ENCODE measurements at regions not wholly inside any gene's neighbourhood (a gene's known extent, or its start where the extent isn't known, plus 50 kb on each side); places are given as distances from the start of the nearest gene placed in this dataset.

DNA sequence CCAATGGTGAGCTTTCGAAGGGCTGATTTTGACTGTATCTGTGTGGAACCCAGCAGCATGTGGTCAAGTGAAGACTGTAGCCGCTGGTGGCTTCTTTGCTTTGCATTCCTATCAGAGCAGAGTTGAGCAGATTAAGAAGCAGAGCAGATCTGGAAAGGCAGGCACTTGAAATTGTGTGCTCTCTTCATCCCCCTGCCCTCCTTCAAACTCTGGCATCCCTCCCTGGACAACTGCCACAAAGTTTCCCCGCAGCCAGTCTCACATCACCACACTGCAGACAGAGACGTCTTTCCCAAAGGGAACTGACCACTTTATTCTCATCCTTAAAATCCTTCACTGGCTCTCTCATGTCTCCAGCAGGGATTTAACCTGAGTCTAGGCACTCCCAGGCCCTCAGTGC is 237.1 kb upstream of the DYNLRB2 start:
- no peak for DNase-seq (ENCODE audit: low read depth, low spot score)

DNA sequence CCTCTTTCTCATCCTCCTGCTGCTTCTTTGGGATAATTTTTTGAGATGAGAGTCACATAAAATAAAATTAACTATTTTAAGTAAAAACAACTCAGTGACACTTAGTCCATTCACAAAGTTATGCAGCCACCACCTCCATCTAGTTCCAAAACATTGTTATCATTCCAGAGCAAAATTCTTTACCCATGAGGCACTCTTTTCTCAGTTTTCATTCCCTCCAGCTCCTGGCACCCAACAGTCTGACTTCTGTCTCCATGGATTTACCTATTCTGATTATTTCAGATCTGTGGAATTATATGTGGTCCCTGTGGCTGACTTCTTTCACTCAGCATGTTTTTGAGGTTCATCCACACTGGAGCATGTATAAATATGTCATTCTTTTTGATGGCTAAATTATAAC is 239.9 kb upstream of the DYNLRB2 start:
- no peak for DNase-seq (ENCODE audit: low read depth, low spot score)

DNA sequence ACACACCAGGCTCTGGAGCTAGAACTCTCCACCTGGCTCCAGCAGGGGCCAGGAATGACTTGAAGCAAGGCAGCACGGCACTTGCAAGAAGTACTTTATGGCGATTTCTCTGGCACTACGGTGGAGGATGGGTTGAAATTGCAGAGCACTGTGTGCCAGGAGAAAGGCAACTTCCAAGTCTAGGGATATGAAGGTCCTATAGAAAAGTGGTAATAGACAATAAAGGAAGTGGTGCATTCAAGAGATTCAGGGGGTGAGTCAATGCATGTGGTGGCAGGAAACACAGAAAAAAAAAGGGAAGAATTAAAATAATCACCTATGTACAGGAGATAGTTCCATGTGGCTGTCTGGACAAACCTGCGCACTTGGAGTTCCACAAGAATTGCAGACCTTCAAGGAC is 240.3 kb upstream of the DYNLRB2 start:
- no peak for DNase-seq (ENCODE audit: low read depth, low spot score)

DNA sequence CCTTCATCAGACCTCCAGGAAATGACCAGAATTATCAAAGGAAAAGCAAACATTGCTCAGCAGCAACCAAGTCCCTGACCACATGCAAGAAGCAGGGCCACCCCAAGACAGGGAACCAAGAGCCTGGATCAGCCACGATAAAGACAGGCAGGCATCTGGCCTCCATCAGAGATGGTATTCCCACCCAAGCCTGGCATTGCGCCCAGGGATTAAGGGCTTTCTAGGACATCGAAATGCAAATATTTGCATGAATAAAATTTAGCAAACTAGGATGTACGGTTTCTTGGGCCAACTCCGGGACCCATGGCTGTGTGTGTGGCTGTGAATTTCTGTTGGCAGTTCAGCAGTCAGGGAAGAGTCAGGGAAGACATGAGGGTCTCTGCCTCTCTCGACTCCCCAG is 241.4 kb upstream of the DYNLRB2 start:
- DNase-seq (ENCODE audit: low read depth, low spot score), result no peak

DNA sequence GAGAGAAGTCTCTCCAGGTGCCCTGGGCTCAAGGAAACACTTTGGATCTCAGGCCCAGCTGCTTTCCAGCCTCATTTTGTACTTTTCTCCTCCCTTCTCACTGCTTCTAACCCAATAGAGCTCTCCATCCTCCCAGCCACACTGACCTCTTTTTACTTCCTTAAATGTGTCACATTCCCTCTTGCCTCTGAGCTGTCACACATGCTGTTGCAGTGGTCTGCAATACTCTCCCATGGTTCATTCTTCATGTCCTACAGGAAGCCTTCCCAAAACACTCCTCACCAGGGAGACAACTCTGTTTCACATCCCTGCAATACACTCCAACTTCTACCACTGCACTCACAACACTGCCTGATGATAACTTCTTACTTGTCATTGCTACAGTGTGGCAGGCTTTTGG is 242.1 kb upstream of the DYNLRB2 start:
- no peak for DNase-seq (ENCODE audit: low read depth, low spot score)

DNA sequence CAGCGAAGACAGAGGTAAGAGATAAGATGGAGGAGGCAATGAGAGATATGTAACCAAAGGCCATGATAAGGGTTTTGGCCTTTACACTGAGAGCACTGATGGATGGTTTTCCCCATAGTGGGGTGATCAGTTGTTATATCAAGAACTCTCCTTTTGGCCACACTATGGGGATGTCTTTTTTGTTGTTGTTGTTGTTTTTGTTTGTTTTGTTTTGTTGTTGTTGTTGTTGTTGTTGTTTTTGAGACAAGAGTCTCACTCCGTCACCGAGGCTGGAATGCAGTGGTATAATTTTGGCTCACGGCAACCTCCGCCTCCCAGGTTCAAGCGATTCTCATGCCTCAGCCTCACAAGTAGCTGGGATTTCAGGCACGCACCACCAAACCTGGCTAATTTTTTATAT is 244.8 kb upstream of the DYNLRB2 start:
- DNase-seq (ENCODE audit: low read depth, low spot score), result no peak

DNA sequence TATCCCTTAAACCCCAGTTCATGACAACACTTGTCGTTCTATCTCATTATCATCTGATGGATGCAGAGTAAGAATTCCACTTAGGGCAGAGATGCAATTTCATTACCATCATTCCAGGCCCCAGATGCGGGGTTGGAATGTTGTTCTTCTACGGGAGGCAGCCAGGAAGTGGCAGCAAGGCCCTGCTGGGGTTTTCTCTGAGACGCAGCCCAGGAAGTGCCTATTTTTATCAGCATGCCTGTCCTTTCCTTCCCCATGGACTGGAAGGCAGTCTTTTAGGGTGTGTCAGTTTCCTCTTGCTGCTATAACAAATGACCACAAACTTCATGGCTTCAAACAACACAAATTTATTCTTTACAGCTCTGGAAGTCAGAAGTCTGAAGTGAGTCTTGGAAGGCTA is 246.6 kb upstream of the DYNLRB2 start:
- DNase-seq (ENCODE audit: low read depth, low spot score), result no peak

DNA sequence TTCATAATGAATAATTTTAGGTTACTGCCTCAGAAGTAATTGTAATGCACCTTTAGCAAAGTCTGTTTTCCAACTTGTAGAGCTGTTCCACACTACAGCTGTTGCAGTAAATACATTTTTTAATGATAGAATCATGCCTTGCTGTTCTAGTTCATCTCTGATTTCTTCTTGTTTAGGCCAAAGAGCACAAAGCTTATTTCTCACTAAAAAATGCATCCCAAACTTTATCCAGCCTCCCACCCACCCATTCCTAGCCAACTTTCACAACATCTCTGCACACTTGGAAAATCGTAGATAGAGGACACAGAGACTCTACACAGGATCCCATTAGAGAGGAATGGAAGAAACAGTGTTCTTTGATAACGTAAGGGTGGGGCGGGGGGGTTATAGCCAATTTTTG is 252.2 kb upstream of the DYNLRB2 start:
- no peak for DNase-seq (ENCODE audit: low read depth, low spot score)

DNA sequence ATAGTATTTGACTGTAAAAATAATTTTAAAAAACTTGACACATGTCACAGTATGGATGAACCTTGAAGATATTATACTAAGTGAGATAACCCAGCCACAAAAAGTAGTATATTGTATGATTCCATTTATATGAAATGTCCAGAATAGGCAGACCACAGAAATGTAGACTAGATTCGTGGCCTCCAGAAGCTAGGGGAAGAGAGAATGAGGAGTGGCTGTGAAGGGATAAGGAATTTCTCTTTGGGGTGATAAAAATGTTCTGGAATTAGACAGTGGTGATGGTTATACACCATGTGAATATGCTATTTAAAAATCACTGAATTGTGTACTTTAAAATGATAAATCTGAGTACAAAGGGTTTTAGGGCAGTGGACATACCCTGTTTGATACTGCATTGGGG is 253.1 kb upstream of the DYNLRB2 start:
- DNase-seq (ENCODE audit: low read depth, low spot score), result no peak

DNA sequence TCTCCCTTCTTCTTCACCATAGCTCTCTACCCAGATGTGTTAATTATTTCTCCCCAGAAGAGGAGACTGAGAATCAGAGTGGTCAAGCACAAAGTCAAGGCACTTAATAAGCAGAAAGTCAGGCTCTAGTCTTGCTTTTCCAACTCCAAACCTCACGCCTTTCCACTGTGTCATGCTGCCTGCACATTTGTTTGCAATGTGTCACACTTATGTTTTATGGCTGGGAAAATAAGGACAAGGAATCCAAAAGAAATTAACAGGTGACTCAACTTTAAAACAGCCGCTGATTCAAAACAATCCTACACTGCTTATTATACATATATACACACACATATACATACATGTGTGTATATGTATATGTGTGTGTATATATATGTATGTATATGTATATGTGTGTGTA is 255.7 kb upstream of the DYNLRB2 start:
- no peak for DNase-seq (ENCODE audit: low read depth, low spot score)

DNA sequence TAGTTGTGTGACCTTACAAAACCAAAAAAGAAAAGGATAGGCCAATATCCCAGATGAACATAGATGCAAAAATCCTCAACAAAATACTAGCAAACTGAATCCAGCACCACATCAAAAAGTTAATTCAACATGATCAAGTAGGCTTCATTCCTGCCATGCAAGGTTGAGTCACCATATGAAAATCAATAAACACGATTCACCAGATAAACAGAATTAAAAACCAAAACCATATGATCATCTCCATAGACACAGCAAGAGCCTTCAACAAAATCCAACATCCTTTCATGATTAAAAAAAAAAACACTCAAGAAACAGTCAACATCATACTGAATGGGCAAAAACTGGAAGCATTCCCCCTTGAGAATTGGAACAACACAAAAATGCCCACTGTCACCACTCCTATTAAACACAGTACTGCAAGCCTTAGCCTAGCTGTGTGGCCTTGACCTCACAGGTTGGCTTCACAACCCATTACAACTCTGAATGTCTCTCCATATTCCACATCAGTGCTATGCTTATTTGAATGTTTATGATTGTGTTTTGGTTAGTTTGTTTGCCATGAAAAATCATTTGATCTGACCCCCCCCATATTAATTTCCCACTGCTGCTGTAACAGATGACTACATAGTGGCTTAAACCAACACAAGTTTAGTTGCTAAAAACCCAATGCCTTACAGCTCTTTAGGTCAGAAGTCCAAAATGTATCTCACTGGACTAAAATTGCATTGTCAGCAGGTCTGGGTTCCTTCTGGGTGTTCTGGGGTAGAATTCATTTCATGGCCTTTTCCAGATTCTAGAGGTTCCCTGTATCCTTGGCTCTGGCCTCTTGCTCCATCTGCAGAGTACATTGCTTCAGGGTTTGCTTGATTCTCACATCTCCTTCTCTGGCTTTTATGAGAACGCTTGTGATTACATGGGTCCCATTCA is 257.1 kb upstream of the DYNLRB2 start:
- DNase-seq (ENCODE audit: low read depth, low spot score), result no peak

DNA sequence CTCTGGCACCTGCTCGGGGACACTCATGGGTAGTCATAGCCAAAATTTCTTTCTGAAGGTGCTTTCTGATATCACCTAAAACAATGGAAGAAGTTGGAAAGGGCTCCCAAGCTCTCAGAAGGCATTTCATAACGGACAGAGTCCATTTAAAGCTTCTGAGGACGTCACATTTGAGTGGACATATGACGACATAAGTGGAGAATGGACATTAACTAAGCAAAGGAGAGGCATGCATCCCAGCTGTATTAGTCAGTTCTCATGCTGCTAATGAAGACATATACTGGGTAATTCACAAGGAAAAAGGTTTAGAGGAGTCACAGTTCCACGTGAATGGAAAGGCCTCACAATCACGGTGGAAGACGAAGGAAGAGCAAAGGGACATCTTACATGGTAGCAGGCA is 260.2 kb upstream of the DYNLRB2 start:
- no peak for DNase-seq (ENCODE audit: low read depth, low spot score)

DNA sequence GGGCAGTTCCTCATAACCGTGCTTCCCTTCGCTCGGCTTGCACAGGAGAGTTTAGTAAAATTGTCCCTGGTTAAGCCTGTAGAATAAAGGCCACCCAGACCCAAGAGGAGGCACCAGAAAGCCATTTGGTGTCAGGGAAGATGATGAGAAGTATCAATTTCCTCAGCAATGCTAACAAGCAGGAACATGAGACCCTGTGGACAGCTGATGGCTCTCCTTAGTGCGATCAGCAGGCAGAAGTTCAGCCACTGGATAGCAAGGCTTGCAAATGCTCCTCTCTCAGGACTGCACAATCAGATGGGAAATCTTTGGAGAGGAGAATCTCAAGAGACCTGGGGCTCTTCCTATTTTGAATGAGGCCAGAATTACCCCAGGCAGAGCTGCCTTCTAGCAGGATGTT is 261.1 kb upstream of the DYNLRB2 start:
- DNase-seq (ENCODE audit: low read depth, low spot score), result no peak

DNA sequence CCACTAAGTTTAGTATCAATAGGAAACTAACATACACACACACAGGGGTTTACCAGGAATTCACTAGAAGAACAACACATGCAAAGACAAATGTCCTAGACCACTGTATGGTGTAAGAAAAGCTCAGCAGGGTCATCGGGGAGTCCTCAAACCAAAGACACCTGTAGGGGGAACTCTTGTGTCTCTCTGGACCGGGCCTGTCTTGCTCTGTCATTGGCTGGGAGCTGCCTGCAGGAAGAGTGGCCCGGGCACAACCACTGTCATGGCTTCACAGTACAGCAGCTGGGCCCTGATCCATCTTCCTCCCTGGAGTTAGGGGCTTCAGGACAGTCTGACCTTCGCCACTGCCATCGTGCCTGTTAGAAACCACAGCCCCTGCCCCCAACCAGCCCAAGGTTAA is 263.6 kb upstream of the DYNLRB2 start:
- DNase-seq (ENCODE audit: low read depth, low spot score), result peak; percentile 23

DNA sequence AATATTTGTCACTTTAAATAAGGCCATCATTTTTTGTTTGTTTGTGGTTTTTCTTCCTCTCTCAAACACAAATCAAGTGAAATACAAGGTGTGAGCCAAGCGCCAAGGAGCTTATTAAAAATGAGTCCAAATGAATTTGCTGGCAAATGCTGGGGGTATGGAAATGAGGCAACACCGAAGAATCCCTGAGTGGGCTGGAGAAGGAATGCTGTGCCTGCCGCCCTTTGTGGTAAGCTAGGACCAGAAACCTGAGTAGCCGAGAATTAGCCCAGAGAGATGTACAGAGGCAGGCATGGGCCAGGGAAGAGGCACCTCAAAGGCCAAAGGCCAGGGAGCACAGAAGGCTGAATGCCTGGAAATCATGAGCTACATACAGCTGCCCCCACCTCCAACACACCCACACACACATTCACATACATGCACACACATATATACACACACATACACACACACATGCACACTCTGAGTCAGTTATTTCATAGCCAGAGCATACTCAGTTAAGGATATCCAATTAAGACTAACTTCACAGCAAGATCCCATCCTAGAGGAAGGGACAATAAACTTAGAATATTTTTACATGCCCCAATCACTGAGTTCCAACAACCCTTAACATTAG is 266.1 kb upstream of the DYNLRB2 start:
- DNase-seq (ENCODE audit: low read depth, low spot score), result no peak

DNA sequence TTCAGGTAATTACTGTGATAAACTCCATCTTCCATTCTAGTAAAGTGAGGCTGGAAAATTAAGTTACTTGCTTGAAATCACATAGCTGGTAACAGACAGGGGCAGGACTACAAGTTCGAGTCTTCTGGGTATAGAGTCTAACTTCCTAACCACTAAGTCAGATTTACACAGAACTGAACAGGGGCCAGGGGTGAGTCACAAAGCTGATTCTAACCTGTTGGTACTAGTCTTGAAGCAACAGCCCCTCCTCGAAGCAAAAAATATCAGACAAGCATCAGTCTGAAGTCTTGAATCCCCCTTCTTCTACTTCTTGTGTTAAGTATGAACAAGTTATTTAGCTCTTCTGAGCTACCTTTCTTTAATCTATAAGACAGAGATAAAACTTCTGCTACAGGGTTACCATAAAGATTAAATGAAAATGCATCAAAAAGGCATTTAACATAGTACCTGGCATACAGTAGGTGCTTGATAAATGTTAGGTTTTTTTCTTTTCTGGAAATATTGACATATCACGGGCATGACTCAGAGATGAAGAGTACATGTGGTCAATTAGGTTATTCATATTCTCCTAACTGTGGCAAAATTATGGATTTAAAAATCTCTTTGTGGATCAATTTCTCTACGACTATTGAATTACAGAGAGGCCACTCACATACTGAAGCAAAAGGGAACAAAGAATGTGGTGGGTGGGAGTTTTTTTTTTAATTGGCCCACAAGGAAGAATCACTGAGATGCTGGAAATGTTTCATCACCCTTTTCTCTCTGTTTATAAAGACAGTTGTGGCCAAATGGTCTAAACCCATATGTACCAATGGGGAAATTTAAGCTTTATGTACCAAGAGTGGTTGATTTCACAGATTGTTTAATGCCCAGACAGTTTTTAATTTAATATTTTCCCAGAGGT is 266.9 kb upstream of the DYNLRB2 start:
- no peak for DNase-seq (ENCODE audit: low read depth, low spot score)

DNA sequence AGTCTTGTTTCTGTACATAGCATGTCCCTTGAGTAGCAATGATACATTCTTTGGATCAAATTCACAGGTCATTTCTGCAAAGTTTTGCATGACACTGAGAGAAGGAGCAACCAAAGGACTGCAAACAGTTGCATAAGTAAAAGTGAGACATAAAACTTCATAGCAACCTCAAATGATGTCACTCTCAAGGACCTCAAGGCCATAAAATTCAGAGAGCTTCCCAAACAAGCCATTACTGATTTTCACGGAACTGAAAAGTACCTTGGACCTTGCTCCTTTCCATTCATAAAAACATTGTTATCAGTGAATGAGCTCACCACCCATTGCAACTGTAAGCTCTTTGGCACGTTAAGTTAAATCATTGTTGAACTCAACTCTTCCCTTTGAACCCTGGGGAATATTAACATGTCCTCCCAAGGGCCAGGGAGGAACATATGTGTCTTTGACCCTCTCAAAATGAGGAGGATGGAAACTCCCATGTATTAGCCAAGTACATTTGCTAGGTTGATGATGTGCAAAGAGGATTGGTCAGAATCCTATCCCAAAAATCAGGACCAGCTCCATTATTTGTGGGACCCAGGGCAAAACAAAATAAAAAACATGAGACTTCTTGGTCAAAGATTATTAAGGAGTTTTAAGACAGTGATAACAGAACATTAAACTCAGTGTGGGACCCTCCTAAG is 275.0 kb upstream of the DYNLRB2 start:
- no peak for DNase-seq (ENCODE audit: low read depth, low spot score)

DNA sequence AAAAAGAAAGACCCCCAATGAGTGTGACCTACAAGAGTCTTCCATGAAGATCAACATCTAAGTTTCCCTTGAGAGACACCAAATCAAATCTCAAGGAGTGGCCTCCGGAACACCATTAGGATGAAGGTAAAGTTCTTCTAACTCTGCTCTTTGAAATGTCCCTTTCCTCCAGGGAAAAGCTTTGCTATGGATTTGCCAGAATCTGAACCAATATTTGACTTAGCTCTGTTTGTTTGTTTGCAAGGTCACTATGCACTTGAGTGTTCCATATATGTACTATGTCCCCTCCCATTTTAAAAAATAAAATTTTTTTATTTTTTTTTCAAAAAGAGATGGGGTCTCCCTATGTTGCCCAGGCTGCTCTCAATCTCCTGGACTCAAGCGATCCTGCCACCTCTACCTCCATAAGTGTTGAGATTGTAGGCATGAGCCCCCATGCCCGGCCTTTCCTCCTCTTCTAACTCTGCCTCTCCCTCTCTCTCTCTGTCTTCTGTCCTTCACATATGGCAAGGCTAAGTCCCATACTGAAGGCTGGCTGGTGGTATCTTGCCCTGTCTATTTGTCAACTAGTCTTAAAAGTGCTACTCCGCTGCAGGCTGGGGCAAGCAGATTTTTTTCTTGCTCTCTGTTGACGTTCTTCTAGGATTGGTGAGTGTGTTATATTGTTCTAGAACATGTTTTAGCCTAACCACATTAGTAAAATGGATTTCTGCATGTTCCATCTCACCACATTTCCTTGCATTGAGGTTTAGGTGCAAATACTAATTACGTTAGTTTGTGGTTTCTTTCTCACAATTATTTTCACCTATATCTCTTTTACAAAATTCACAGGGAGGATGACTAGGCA is 276.7 kb upstream of the DYNLRB2 start:
- DNase-seq (ENCODE audit: low read depth, low spot score), result no peak

DNA sequence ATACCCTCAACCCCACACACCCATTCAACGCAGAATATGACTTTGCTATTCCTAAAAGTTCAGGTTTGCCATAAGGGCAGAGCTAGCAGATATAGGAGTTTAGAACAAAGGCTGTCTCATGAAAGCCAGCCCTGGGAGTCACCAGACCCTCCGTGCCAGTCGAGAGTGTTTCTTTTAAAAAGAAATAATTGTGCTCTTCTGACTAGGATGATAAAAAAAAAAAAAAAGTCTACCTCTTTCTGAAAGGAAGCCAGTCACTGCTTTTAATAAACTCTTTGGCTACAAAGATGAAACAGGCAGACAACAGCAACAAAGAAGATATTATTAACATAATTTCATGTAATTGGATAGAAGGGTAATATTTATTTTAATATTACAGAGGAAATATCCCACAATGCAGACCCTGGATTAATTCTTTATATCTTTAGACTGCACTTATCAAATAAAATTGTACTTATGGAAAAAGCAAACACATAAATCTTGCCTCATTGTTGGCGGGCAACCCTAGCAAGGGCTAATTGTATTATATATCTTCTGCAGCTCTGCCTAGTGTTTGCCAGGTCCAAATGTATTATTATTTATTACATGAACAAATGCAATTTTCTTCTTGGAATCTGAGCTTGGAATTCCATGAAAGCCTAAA is 277.5 kb upstream of the DYNLRB2 start:
- no peak for DNase-seq (ENCODE audit: low read depth, low spot score)

DNA sequence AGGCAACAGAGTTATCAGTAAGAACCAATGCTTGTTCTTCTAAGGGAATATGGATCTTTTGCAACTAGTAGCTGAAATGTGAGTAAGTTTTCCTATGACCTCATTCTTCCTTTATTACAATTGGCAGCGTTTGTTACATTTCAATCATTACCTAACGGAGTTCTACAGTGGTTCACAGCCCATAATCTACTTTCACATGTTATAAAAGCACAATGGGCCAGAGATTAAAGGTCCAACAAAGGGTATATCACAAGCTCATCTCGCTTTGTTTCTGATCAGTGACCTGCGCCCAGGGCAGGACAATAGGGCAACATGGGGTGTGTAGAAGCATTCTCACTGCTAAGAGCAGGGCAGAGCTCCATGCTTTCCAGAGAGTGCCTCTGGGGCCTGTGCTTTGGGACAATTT is 279.9 kb upstream of the DYNLRB2 start:
- no peak for DNase-seq (ENCODE audit: low read depth, low spot score)

All from iPS DF 19.7 (cell line).